Progenitor cell of endocrine pancreas (in vitro differentiated cells): ENCODE measurements at regions not wholly inside any gene's neighbourhood (a gene's known extent, or its start where the extent isn't known, plus 50 kb on each side); places are given as distances from the start of the nearest gene placed in this dataset.

ENCODE experiments used
- DNase-seq: peaks from one replicate; pipeline ENCODE4 v3.0.0; 2021; ENCODE audit warnings: low spot score; ENCODE audit not compliant: unreplicated experiment
- H3K27ac Mint-ChIP-seq: 2 replicates; pipeline ENCODE4 v1.8.0; 2021; ENCODE audit warnings: mild to moderate bottlenecking, moderate library complexity, mixed read lengths
- H3K27me3 Mint-ChIP-seq: 2 replicates; pipeline ENCODE4 v1.8.0; 2021; ENCODE audit warnings: mixed read lengths
- H3K36me3 Mint-ChIP-seq: 2 replicates; pipeline ENCODE4 v1.8.0; 2022; ENCODE audit warnings: mixed read lengths; ENCODE audit not compliant: insufficient read depth
- H3K4me1 Mint-ChIP-seq: 2 replicates; pipeline ENCODE4 v1.8.0; 2021; ENCODE audit warnings: low read depth, mixed read lengths
- H3K4me3 Mint-ChIP-seq: 2 replicates; pipeline ENCODE4 v1.8.0; 2021; ENCODE audit warnings: low read depth, mild to moderate bottlenecking, moderate library complexity, mixed read lengths
- H3K9me3 Mint-ChIP-seq: 2 replicates; pipeline ENCODE4 v1.8.0; 2021; ENCODE audit warnings: low read depth, mixed read lengths
- TF ChIP-seq, protein P1 (sequence below): fragments of 200-600 bp; sonication (generic); IDR thresholded peaks from one replicate; pipeline ENCODE4 v1.5.0; 2021; ENCODE audit warnings: antibody characterized with exemption, mild to moderate bottlenecking; ENCODE audit not compliant: unreplicated experiment

DNA sequence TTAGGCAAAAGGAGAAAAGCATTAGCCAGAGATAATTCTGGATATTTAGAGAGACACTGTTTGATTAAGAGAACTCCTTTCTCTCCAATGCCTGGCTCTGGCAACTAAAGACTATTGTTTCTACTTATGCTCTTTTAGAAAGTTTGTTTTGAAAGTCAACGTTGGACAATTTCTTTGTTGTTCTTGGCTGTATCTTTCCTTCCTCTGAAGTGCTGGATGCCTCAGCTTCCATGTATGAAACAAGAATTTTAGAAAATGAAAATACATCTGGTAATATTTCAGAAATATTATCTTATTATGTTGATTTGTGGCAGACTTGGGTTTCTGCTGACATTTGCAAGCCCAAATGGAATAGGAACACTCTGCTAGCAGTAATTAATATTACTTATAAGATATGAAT, 382.6 kb downstream of the SNAPC1 start:
- H3K4me1 Mint-ChIP-seq = no peaks in the 10 kb centered on the region
- H3K36me3 Mint-ChIP-seq = peaks cover 3% of the 10 kb centered on the region
- DNase-seq = no peak
- peaks cover 5% of the 10 kb centered on the region for H3K27me3 Mint-ChIP-seq
- no peak overlapping the region for H3K4me3 Mint-ChIP-seq
- no peak overlapping the region for H3K27ac Mint-ChIP-seq
- peaks cover 31% of the 10 kb centered on the region for H3K9me3 Mint-ChIP-seq
- TF ChIP-seq, protein P1, sequence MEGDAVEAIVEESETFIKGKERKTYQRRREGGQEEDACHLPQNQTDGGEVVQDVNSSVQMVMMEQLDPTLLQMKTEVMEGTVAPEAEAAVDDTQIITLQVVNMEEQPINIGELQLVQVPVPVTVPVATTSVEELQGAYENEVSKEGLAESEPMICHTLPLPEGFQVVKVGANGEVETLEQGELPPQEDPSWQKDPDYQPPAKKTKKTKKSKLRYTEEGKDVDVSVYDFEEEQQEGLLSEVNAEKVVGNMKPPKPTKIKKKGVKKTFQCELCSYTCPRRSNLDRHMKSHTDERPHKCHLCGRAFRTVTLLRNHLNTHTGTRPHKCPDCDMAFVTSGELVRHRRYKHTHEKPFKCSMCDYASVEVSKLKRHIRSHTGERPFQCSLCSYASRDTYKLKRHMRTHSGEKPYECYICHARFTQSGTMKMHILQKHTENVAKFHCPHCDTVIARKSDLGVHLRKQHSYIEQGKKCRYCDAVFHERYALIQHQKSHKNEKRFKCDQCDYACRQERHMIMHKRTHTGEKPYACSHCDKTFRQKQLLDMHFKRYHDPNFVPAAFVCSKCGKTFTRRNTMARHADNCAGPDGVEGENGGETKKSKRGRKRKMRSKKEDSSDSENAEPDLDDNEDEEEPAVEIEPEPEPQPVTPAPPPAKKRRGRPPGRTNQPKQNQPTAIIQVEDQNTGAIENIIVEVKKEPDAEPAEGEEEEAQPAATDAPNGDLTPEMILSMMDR = no peak

DNA sequence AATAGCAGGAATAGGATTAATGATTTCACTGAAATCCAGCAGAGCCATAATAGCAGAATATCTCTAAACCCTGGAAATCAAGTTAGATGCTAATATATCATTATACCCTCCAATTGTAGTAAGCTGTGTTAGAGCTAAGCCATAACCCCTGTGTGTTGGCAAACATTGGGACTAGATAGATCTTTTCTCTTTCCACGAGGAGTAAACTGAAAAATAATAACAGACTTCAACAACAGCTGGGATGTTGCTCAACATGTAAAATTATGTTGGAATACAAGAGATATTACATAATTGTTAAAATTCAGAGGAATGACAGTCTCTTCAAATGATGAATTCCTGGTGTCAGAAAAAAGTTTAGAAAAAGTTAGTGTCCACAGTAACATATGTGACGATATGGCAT, 383.8 kb downstream of the SNAPC1 start:
- Mint-ChIP-seq H3K36me3 (peaks cover 3% of the 10 kb centered on the region), H3K9me3 (peaks cover 31% of the 10 kb centered on the region), H3K4me3 (no peak overlapping the region), H3K4me1 (no peaks in the 10 kb centered on the region), H3K27me3 (peaks cover 5% of the 10 kb centered on the region), H3K27ac (no peak overlapping the region)
- TF ChIP-seq, protein P1 = no peak
- DNase-seq = no peak

DNA sequence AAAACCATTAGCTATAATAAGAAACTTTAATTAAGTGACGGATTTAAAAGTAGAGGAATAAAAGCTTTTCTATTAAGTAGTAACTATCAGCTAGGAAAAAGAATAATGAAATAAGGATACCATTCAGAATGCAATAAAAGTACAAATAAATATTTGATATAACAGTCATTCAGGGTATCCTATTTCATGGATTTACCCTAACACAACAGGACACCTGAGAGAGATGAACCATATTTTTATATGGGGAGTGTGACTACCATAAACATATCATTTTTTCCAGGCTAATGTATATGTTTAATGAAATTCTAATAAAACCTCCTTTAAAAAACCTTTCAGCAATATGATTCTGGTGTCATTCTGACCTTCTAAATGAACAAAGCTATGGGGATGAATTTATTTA, 393.8 kb downstream of the SNAPC1 start:
- H3K27me3 Mint-ChIP-seq = peaks cover 19% of the 10 kb centered on the region
- H3K36me3 Mint-ChIP-seq = no peaks in the 10 kb centered on the region
- no peak overlapping the region for H3K27ac Mint-ChIP-seq
- no peaks in the 10 kb centered on the region for H3K4me1 Mint-ChIP-seq
- TF ChIP-seq, protein P1 = no peak
- no peak for DNase-seq
- no peaks in the 10 kb centered on the region for H3K9me3 Mint-ChIP-seq
- no peak overlapping the region for H3K4me3 Mint-ChIP-seq

DNA sequence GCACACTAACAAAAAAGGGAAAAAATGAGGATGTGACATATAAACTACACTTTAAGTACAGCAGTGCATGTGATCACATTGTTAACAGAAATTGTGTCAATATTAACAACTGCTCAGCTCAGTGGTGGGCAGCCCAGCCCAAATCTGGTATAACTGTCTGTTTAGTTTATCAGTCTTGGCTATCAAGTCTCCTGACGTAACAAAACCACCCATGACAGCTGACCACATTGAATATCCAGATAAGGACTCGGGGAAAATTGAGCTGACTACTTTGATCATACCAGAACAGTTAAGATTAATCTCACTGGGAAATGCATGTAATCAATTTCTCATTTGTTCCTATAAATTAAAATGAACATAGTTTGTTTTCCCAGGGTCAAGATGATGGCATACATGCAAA, 396.6 kb downstream of the SNAPC1 start:
- no peak for DNase-seq
- no peaks in the 10 kb centered on the region for H3K9me3 Mint-ChIP-seq
- no peaks in the 10 kb centered on the region for H3K4me1 Mint-ChIP-seq
- H3K27ac Mint-ChIP-seq = no peak overlapping the region
- H3K27me3 Mint-ChIP-seq = peaks cover 11% of the 10 kb centered on the region
- no peak overlapping the region for H3K4me3 Mint-ChIP-seq
- H3K36me3 Mint-ChIP-seq = no peaks in the 10 kb centered on the region
- TF ChIP-seq, protein P1 = no peak

DNA sequence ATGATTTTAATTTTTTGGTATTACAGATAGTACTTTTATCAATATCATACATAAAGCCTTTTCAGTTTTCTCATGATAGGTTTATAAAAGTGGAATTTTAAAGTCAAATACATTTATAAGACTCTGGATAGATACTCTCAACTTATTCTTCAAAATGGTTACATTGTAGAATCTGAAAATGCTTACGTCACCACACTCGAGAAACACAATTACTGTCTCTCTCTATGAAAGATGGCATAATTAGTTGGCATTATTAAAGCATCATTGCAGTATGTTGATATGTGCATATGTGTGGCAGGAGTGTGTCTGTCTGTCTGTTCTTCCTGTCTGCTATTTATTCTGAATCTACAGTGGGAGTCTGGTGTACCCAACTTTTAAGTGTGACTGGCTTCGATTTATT, 397.1 kb downstream of the SNAPC1 start:
- Mint-ChIP-seq H3K4me3 (no peak overlapping the region), H3K36me3 (no peaks in the 10 kb centered on the region), H3K9me3 (no peaks in the 10 kb centered on the region), H3K27me3 (peaks cover 12% of the 10 kb centered on the region), H3K4me1 (no peaks in the 10 kb centered on the region), H3K27ac (no peak overlapping the region)
- DNase-seq = no peak
- TF ChIP-seq, protein P1 = no peak
